ENCODE measurements at regions not wholly inside any gene's neighbourhood (a gene's known extent, or its start where the extent isn't known, plus 50 kb on each side); places are given as distances from the start of the nearest gene placed in this dataset.

DNA sequence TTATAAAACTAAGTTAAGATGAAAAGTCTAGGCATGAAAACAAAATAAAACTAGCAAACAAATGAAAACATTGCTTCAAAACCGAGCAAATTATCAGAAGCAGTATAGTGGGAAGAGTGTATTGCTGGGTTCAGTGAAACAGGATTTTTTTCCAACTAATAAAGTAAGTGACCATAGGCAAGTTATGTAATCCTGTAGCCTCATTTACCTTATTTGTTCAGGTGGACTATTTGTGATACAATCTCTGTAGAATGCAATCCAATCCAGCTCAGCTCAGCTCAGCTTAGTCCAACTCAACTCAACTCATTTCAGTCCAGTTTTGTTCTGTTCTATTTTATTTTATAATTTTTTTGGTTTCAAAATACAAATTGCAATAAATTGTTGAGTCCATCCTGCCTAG is 276.7 kb upstream of the LRIG3 start:
- TF ChIP-seq, protein P1, sequence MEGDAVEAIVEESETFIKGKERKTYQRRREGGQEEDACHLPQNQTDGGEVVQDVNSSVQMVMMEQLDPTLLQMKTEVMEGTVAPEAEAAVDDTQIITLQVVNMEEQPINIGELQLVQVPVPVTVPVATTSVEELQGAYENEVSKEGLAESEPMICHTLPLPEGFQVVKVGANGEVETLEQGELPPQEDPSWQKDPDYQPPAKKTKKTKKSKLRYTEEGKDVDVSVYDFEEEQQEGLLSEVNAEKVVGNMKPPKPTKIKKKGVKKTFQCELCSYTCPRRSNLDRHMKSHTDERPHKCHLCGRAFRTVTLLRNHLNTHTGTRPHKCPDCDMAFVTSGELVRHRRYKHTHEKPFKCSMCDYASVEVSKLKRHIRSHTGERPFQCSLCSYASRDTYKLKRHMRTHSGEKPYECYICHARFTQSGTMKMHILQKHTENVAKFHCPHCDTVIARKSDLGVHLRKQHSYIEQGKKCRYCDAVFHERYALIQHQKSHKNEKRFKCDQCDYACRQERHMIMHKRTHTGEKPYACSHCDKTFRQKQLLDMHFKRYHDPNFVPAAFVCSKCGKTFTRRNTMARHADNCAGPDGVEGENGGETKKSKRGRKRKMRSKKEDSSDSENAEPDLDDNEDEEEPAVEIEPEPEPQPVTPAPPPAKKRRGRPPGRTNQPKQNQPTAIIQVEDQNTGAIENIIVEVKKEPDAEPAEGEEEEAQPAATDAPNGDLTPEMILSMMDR (conservative IDR thresholded peaks at IDR 0.05), result no peak
- TF ChIP-seq ZFX (IDR thresholded peaks at IDR 0.05), result no peak
